GM12872 (cell line): ENCODE measurements at regions not wholly inside any gene's neighbourhood (a gene's known extent, or its start where the extent isn't known, plus 50 kb on each side); places are given as distances from the start of the nearest gene placed in this dataset.

Experiments
- CTCF ChIP-seq: IDR thresholded peaks from 3 replicates; pipeline ENCODE4 v1.5.1; 2011; ENCODE audit warnings: low read depth, mild to moderate bottlenecking, low read length, moderate library complexity; ENCODE audit not compliant: insufficient read depth

DNA sequence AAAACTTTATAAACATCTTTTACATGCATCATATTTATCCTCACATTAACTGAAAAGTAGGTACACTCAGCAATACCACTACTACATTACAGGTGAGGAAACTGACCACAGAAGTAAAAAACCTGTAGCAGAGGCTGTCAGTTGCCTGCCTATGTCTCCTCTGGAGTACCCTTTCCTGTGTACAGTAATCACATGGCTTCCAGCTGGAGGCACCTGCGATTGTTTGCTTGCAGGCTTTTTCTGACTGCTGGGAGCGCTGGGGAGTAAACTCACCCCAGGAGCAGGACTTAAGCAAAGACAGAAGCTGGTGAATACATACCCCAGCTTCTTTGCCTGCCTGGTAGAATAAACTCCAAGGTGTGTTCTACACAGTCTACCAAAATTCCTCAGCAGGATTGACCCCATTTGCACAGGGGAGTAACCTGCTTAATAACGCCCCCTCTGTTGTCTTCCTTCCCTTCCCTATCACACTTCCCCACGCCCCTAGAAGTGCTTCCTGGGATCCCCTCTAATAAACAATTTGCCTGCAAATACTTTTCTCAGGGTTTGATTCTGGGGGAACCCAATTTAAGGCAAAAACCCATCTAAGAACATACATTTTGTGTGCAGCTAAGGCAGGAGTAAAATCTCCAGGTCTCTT lies 138.9 kb downstream of the PTH2R start:
- TF ChIP-seq CTCF = no peak

GRCh38 chr2:208546107-208546506 lies 139.5 kb downstream of the PTH2R start:
- TF ChIP-seq CTCF = no peak

- TF ChIP-seq CTCF = no peak
These were observed 140.5 kb downstream of the PTH2R start for GRCh38 chr2:208546860-208547650.

DNA sequence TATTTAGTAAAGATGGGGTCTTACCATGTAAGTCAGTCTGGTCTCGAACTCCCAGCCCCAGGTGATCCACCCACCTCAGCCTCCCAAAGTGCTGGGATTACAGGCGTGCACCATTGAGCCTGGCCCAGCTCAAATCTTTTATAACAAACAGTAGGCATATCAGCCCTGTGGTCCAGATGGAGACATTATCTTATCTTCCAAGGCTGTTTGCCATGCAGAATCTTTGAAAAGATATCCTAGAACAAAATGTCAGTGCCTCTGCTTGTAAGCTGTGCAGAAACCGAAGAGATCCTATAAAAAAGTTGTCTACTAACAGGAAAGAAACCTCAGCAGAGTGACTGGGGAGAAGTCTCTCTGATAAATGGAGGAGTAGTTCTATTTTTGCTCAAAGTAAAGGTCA lies 142.1 kb downstream of the PTH2R start:
- no peak for TF ChIP-seq CTCF

- TF ChIP-seq CTCF = no peak
These were observed 143.1 kb downstream of the PTH2R start for GRCh38 chr2:208549546-208550158.

DNA sequence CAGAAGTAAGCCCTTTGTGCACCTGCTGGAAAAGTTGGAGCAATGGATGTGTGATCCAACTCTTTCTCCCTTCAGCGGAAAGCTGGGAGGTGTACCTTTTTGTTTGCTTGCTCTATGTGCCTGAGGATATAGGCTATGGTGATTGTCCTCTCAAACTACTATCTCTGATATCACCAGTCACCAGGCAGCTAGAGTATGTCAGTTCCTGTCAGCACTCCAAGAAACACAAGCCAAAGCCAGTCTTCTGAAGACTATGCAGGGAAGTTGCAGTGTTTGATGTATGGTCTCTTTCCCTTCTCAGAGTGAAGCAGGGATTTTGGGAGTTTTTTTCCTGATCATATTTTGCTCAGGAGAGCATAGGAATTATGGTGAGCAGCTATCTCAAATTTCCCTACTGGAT lies 146.4 kb downstream of the PTH2R start:
- TF ChIP-seq CTCF = no peak

DNA sequence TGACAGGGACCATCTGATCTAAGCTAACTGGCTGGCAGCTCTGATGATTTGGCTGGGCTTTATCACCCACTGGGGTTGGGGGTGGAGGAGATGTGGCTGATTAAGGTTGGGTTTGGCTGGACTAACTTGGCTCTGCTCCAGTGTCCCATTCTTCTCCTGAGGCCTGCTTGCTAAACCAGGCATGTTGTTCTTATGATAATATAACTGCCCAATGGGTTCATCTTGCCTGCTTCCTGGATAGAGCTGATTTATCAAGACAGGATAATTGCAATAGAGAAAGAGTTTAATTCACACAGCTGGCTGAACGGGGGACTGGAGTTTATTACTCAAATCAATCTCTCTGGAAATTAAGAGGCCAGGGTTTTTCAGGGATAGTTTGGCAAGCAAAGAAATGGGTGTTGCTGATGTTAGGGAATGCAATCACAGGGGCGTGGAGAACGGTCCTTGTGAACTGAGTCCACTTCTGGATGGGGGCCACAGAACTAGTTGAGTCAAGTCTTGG lies 150.4 kb downstream of the PTH2R start:
- TF ChIP-seq CTCF = no peak
